HG03175 (cell line): ENCODE measurements at regions not wholly inside any gene's neighbourhood (a gene's known extent, or its start where the extent isn't known, plus 50 kb on each side); places are given as distances from the start of the nearest gene placed in this dataset.

Experiments used
- ATAC-seq: cut with Tn5 transposase; IDR thresholded peaks from one replicate; pipeline ENCODE4 v1.9.1; 2021; ENCODE audit warnings: mild to moderate bottlenecking, moderate library complexity; ENCODE audit not compliant: unreplicated experiment

GRCh38 chrX:6701085-6701484 is 166.2 kb upstream of the VCX3A start:
- ATAC-seq = no peak

GRCh38 chrX:6695717-6696116 is 160.8 kb upstream of the VCX3A start:
- no peak for ATAC-seq

GRCh38 chrX:6694977-6695376 is 160.1 kb upstream of the VCX3A start:
- ATAC-seq = no peak

- ATAC-seq = no peak
These were observed 159.3 kb upstream of the VCX3A start for GRCh38 chrX:6694221-6694620.

GRCh38 chrX:6693051-6693450 is 158.1 kb upstream of the VCX3A start:
- ATAC-seq = no peak

- no peak for ATAC-seq
These were observed 150.6 kb upstream of the VCX3A start for GRCh38 chrX:6685489-6685888.

- ATAC-seq = no peak
These were observed 148.4 kb upstream of the VCX3A start for GRCh38 chrX:6683353-6683752.

- no peak for ATAC-seq
These were observed 146.7 kb upstream of the VCX3A start for GRCh38 chrX:6681521-6682145.

GRCh38 chrX:6679988-6680387 is 145.1 kb upstream of the VCX3A start:
- ATAC-seq = no peak

GRCh38 chrX:6679550-6679949 is 144.6 kb upstream of the VCX3A start:
- no peak for ATAC-seq

GRCh38 chrX:6678313-6678712 is 143.4 kb upstream of the VCX3A start:
- ATAC-seq = no peak

GRCh38 chrX:6674734-6675133 is 139.8 kb upstream of the VCX3A start:
- ATAC-seq = no peak

GRCh38 chrX:6667048-6667768 is 132.3 kb upstream of the VCX3A start:
- ATAC-seq = no peak

- no peak for ATAC-seq
These were observed 131.7 kb upstream of the VCX3A start for GRCh38 chrX:6666624-6667023.

GRCh38 chrX:6661736-6662135 is 126.8 kb upstream of the VCX3A start:
- no peak for ATAC-seq

- ATAC-seq = no peak
These were observed 125.8 kb upstream of the VCX3A start for GRCh38 chrX:6660567-6661264.

- no peak for ATAC-seq
These were observed 110.3 kb upstream of the VCX3A start for GRCh38 chrX:6645216-6645615.

GRCh38 chrX:6644411-6644810 is 109.5 kb upstream of the VCX3A start:
- no peak for ATAC-seq

- ATAC-seq = no peak
These were observed 105.8 kb upstream of the VCX3A start for GRCh38 chrX:6640727-6641126.

- no peak for ATAC-seq
These were observed 79.6 kb upstream of the VCX3A start for GRCh38 chrX:6614506-6614905.

GRCh38 chrX:6599230-6599860 is 64.4 kb upstream of the VCX3A start:
- ATAC-seq = no peak
